ENCODE measurements at regions not wholly inside any gene's neighbourhood (a gene's known extent, or its start where the extent isn't known, plus 50 kb on each side); places are given as distances from the start of the nearest gene placed in this dataset.

- TF ChIP-seq CTCF (conservative IDR thresholded peaks at IDR 0.05): no peak
- no peak for TF ChIP-seq EZH2 (IDR thresholded peaks at IDR 0.05; ENCODE audit: low read depth)
Measured at GRCh38 chr5:111635916-111636570, 121.0 kb downstream of the NREP start.
